COLO668 (cell line): ENCODE measurements at regions not wholly inside any gene's neighbourhood (a gene's known extent, or its start where the extent isn't known, plus 50 kb on each side); places are given as distances from the start of the nearest gene placed in this dataset.

Experiments
- DNase-seq: peaks from one replicate; lab custom pipeline; 2025; ENCODE audit not compliant: unreplicated experiment; lab: John Stamatoyannopoulos, UW

DNA sequence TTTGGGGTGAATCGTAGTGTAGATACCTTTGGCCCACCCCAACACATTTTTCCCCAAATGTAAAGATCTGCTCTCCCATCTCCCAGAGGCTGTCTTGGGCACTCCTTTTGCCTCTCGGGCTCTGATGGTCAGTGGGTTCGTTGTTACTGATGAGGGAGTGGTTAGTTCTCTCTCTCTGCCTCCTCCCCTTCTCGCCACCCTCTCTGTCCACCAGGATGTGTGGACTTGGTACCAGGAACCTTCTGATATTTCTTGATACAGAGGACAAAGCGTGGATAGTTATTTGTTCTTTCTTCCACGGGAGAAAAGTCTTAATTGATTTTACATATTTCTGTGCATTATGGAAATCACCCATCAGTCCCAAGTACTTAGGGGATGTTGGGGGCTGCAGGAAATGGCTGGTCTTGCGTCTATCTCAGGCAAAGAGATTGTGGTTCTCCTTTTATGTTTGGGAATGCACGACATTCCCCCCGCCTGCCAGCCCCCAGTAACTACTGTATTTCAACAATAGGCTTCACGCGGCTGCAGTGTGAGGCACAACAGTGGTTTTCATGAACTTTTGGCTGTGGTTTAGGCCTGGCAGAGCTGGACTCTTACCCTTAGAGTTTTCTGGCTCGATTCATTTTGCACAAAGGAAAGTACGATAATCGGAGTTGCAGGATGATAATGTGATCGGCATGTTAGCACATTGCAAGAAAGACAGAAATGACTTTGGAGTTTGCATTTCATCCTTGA lies 79.0 kb upstream of the ZNF536 start:
- no peak for DNase-seq

DNA sequence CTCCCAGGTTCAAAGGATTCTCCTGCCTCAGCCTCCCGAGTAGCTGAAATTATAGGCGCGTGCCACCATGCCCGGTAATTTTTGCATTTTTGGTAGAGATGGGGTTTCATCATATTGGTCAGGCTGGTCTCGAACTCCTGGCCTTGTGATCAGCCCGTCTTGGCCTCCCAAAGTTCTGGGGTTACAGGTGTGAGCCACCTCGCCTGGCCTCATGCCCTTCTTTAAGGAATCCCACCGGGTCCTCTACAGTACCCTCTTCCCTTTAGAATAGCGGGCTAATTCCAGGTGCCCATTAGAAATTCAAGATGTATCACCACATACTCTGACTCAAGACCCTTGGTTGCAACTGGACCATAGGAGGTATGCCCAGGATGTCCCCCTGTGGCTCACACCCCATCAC lies 74.2 kb upstream of the ZNF536 start:
- no peak for DNase-seq

DNA sequence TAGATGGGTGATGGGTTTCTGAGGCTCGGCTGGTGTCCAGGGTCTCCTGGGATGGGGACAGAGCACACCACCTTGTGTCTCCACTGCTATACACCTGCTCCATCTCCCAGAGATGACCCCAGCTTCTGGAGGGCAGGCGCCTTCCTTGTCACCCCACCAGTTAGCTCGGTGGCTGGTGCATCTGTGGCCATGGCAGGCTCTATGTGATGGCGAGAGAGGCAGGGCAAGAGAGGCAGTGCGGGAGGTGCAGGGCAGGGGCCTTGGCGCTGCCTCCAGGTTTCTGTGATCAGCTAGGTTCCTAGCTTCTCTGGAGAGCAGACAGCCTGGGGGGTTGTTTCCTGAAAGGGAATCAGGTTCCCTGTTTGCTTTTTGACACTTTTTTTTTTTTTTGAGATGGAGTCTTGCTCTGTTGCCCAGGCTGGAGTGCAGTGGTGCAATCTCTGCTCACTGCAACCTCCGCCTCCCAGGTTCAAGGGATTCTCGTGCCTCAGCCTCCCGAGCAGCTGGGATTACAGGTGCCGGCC lies 69.0 kb upstream of the ZNF536 start:
- no peak for DNase-seq

DNA sequence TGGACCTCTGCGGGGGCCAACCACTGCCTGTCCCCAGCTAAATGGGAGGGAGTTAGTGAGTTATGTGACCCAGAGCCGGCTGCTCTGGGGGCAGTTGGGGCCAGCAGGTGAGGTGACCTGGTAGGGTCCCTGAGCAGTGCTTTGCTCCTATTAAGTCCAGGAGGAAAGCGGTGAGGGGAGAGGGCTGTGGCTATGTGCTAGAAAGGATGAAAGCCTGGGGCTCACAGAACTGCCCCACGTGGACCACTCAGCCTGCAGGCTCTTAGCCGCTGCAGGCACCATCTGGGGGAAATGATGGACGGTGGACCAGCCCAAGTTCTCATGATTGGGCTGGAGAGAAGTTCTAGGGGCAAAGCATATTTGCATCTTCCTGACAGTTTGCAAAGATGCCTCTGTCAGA lies 67.6 kb upstream of the ZNF536 start:
- no peak for DNase-seq

DNA sequence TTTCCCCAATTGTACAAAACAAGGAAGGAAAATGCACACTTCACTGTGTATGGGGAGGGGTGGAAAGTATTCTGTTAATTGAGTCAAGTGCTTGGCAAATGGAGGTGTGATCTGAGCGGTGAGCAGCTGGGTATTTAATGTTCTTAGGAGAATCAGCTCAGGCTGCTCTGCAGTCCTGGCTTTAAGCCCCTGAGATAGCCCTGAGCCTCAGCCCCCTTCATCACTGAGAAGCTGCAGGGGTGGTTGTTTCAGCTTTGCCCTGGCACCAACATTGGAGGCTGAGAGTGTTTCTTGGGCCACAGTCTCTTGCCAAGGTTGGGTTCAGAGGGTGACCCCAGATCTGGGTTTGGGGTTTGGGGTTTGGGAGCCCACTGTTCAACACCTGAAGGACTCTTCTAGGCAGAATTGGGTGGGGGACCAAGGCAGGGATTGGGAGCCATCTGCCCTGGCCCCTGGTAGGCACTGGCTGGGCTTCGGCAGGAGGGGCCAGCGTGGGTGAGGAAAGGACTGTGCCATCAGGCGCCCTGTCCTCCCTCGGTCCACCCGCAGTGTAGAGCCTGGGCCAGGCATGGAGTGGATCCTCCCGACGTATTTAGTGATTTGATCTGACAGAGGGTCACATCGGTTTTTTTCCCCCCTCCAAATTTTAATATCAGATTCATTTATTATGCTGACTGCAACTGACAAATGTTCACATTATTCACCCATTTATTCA lies 66.7 kb upstream of the ZNF536 start:
- DNase-seq: no peak

DNA sequence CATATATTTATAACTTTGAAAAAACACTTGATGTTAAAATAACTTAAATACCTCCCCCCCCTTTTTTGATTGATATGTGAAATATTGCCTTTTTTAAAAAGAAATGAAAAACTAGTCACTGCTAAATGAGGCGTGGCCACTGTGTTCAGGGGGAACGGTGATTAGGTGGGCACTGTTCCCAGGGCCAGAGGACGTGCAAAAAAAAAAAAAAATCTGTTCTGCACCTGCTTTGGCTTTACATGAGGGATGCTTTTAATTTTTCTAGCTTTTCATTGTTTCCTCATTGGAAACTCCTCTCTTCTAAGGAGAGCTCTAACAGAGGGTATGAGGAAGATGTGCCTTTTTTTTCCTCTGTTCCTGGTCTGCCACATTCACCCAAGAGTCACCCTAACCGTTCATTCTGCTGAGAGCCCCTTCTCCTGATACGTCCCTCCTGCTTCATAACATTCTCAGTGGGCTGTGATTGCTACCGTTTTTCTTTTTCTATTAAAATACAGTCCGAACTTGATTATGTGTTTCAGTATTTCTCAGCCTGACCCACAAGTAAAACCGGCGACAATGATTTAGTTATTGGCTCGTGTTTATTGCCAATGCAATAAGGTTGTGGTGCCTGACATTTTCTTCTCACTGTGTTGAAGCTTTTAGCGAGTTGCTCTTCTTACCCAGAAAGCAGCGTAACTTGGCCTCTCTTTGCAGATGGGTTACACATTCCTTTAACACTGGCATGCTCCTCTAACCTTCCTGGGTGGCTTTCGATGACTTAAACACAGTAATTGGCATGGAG lies 64.8 kb upstream of the ZNF536 start:
- no peak for DNase-seq

DNA sequence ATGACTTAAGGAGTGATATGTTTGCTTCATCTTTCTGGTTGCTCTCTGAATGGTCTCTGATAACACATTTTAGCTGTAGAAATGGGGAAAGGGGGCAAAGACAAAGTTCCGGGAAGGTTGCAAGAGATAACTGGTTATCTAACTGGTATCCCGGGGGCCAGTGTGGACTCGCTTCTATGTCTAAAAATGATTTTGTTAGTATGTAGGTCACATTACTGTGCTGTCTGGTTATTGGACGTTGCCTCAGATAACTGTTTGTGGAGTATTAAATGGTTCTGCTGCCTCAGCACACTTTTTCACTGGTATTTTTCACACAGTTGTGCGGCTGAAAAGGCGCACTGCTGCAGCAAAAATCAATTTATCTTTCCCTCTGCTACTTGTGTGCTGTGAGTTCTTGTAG lies 63.0 kb upstream of the ZNF536 start:
- DNase-seq: no peak

DNA sequence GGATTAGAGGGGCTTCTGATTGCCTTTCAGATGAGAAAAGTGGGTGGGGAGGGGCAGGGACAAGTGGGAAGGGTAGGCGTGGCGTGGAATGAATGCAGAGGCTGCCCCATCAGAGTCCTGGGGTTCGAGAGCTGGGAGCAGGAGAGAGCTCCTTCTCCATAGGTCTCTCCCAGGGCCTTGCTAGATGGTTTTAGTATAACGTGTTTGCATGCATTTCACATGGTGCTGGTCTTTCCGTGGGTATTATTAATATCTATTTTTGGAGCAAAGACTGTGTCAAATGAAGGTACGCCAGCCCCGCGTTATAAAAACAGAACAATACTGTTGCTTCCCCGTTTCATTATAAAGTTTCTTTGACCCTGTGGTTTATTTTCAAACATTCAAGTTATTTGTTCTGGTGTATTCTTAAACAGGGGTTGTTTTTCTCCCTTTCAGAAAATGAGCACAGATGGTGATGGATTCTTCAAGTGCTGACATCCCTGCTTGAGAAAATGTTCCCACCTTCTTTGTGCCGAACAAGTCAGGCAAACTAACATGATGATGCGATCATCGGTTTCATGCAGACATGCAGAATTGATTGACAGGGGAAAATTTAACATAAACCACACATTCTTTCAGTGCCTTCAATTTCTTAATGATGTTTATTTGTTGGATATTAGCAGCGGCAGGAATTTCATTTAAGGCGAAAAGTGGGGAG lies 62.1 kb upstream of the ZNF536 start:
- no peak for DNase-seq

DNA sequence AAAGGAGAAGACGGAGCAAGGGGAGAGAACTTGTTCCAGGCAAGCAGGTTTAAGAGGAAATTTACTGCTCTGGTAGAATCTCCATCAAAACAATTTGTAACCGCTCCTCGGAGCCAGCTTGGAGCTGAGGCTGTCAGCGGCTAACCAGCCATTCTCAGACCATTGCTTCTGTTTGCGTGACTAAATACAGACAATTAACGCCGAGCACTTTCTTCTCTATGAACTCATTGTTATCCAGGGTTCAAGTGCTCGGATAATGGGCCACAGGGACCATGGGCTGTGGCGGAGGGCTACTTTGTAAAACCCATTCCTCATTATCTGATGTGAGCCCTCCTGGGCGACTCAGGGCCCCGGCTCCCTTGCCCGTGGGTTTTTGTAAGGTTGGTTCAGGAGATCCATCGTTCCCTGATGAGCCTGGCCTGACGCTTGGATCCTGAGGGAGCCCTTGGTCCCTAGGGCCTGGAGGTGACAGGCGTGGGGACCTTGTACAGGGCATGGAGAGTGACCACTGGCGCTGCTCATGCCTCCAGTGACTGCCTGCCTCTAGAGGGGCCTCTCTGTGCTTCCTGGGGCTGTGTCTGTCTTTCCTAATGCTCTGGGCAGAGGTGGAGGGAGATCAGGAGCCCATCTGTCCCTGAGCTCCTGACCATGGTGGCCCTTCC lies 61.5 kb upstream of the ZNF536 start:
- DNase-seq: no peak

DNA sequence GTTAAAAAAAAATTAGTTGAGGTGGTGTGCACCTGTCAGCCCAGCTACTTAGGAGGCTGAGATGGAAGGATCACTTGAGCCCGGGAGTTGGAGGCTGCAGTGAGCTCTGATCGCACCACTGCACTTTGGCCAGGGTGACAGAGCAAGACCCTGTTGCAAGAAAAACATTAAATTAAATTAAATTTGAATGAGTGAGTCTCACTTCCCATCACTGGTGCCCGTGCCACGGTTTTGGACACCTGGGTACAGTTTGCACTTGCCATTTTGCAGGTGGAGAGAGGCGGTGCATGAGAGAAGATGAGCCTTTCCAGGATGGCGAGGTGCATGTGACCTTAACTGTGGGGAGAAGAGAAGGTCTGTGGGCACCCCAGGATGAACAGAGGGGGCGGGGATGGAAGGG lies 60.3 kb upstream of the ZNF536 start:
- DNase-seq: no peak

DNA sequence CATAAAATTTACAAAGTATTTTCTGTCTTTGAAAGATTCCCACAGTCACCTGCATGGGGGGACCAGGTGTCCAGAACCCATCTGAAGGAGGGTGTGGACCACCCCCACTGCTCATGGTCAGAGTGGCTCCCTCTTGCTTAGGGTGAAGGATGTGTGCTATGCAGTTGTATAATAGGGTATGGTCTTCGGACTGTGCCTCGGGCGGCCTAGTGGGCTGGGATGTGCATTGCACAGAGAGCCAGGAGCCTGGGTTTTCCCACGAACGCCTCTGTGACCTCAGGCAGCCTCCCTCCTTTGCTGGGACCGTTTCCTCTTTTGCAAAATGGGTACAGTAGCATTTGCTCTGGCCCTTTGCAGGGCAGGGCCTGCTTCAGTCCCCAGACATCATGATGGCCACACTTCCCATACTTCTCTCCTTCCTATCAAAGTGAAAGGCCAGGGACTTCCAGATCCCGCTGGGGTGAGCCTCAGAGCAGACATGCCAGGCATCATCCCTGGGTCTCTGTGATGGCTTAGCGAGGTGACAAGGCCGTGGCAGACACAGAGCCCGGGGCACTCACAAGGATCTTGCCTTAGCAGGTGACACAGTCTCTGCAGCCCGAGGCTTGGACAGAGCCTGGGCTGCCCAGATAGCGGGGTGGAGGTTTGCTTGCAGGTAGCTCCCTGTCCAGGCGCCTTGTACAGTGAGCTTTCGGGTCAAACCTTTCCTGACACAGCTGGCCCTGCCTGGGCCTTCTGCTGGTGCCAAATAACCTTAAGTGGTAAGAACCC lies 59.4 kb upstream of the ZNF536 start:
- DNase-seq: no peak

DNA sequence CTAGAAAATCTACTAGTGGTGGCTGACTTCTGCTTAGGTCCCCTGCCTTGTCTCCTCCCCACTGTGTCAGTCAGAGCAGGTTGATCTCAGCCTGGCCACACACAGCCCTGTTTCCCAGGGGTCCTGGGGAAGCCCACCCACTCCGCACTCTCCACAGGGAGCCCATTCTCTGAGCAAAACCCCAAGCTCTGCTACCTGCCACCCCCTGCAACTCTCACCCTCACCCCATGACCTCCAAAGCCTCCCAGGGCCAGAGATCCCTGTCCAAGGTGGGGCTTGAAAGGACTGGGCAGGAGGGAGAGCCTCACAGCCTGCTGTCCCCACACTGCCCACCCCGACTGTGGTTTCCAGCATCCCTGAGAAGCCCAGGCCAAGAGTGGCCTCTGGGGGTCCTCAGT lies 58.8 kb upstream of the ZNF536 start:
- DNase-seq: no peak

DNA sequence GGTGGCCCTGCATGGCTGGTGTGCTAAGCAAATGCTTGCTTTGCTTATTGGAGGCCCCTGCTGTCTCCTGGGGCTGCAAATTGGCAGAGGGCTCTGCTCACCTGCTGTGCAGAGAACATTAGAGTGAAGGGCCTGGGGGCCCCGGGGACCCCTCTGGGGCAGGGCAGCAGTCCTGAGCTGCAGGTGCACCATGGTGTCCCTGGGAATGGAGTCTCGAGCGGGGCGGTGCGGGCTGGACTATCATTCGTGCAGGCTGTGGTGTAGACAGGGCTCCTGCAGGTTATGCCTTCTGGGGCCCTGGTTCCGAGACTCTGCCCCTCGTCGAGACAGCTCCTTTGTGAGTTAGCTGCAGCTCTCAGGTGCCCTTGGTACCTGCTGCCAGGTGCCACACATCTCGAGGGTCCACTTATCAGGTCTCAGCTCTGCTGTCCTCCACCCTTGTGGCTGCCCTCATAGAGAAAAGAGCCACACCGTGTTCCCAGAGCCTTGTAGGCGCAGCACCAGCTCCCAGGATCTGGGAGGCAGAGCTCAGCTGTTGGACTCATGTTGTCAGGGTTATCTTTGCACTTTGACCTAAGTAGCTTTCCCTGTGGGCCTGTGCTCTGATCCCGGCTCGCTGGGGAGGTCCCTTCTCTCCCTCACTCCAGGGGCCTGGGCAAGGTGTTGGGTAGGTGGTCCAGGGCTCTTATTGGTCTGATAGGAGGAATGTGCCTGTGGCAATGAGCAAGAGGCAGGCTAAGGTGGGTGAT lies 58.0 kb upstream of the ZNF536 start:
- no peak for DNase-seq

DNA sequence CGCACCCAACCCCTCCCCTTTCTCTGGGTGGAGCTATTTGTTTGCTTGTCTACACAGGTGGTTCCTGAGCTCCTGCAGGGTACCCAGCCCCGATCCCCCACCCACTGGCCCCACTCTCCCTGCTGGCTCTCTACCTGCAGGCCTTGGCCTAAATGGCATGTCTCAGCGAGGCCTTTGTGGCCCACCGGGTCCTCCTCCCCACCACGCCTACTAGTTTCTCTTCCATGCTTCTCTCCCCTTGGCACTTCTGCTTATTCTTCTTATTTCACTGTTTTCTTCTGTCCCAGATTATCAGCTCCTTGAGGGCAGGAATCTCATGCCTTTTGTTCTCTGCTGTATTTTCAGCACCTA lies 57.4 kb upstream of the ZNF536 start:
- DNase-seq: no peak

DNA sequence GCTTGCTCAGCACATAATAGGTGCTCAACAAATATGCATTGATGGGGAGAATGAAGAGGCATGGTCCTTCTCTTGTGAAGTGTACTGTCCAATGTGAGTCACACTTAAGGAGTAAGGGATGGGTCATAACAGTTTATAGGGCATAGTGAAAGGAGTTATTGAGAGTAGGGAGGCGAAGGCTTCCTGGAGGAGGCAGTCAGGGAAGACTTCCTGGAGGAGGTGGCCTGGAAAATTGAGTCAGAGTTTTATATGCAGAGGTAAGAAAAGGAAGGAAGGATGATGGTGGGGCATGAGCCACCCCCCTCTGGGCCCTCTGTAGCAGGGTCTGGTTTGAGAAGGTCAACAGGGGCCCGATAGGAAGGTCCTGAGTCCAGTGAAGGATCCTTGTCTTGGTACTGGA lies 57.0 kb upstream of the ZNF536 start:
- DNase-seq: no peak

DNA sequence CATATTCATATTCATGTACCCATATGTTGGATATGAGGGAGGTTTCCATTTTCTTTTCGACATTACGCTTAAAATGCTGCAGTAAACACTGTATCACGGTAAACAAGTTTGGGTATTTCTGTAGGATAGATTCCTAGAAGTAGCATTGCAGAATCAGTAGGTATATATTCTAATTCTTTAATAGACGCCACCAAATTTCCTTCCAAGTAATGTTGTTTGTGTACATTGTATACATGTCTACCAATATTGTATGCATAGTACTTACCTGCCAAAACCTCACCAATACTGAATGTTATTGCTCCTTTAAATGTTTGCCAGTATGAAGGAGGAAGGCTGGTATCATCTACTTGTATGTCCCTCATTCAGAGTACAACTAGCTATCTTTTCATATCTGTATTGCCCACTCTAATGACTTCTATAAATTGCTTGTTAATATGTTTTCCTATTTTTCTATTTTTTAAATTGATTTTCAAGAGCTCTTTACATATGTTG lies 56.1 kb upstream of the ZNF536 start:
- no peak for DNase-seq

DNA sequence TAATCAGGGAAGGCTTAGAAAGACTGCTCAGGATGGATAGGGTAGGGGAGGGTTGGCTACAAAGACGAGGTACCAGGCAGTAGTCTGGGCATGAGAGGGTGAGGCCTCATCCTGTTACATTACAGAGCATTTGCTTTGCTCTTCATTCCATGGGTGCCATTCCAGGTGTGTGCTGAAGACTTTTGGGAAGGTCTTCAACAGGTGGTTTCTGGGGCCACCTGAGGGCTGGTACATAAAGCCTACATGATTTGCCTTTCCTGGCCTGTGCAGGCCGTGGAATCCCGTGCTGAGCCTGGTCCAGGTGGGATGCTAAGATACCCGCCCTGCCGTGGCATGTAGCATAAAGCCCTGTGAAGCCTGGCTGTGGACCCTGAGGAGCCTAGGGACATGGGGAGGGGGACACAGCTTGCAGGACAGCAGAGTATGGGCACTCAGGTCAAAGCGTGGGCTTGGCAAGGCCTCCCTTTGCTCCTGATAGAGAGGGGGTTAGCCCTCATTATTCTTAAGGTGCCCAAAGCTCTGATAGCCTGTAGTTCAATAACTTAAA lies 55.6 kb upstream of the ZNF536 start:
- no peak for DNase-seq

DNA sequence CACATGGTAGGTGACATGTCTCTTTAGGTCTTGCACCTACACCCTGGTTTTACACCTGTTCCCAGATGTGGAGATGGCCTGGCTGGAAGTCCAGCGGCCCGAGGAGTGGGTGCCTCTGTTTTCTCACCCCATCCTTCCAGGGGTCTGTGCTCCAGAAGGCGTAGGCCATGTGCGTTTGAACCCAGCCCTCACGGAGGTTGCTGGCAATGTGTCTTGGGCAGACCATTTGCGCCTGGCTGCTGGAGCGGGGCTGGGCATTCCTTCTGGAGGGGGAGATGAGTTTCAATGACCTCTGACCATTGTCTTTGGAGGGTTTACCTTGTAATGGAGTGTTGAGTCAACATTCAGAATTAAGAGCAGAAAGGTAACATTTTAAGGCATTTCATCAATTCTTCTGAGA lies 54.8 kb upstream of the ZNF536 start:
- DNase-seq: no peak

DNA sequence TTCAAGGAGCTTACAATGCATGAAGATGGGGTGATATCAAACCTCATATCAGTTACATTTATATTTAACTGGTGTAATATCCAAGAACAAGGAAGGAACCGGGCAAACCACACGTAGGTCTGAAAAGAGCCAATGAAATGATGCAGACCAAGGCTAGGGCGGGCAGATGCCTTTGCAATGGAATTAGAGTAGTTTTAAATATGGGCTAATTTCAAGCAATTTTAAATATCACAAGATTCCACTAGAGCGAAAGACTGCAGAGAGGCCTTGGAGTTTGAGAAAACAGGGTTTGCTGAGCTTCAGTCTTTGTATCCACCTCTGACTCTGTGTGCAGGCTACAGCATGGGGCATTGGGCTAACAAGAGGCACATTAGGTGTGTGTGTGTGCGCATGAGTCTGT lies 53.9 kb upstream of the ZNF536 start:
- DNase-seq: no peak
